Chondrocyte (in vitro differentiated cells): ENCODE measurements at regions not wholly inside any gene's neighbourhood (a gene's known extent, or its start where the extent isn't known, plus 50 kb on each side); places are given as distances from the start of the nearest gene placed in this dataset.
"Not testable (repeated sequence)": the region's sequence is repeated elsewhere in the genome, so short reads cannot be mapped to it uniquely, and the experiment has no call there.

Experiments used
- DNase-seq: peaks from one replicate; pipeline ENCODE4 v3.0.0; 2021; ENCODE audit warnings: mixed read lengths, low spot score
- H3K27ac Mint-ChIP-seq: one replicate; pipeline ENCODE4 v1.8.0; 2021; ENCODE audit warnings: mild to moderate bottlenecking, moderate library complexity, mixed read lengths; ENCODE audit not compliant: unreplicated experiment
- H3K27me3 Mint-ChIP-seq: 2 replicates; pipeline ENCODE4 v1.8.0; 2021; ENCODE audit warnings: low read depth, mixed read lengths
- H3K36me3 Mint-ChIP-seq: 2 replicates; pipeline ENCODE4 v1.8.0; 2021; ENCODE audit warnings: low read depth, mixed read lengths
- H3K4me1 Mint-ChIP-seq: 2 replicates; pipeline ENCODE4 v1.8.0; 2021; ENCODE audit warnings: low read depth, mild to moderate bottlenecking, mixed read lengths
- H3K4me3 Mint-ChIP-seq: one replicate; pipeline ENCODE4 v1.8.0; 2021; ENCODE audit warnings: mild to moderate bottlenecking, moderate library complexity, mixed read lengths; ENCODE audit not compliant: unreplicated experiment
- H3K9me3 Mint-ChIP-seq: 2 replicates; pipeline ENCODE4 v1.8.0; 2021; ENCODE audit warnings: low read depth, mixed read lengths
- TF ChIP-seq, protein P1 (sequence below): fragments of 200-600 bp; sonication (generic); IDR thresholded peaks from 2 replicates; pipeline ENCODE4 v1.5.0; 2021; ENCODE audit warnings: antibody characterized with exemption, mild to moderate bottlenecking, moderate library complexity

DNA sequence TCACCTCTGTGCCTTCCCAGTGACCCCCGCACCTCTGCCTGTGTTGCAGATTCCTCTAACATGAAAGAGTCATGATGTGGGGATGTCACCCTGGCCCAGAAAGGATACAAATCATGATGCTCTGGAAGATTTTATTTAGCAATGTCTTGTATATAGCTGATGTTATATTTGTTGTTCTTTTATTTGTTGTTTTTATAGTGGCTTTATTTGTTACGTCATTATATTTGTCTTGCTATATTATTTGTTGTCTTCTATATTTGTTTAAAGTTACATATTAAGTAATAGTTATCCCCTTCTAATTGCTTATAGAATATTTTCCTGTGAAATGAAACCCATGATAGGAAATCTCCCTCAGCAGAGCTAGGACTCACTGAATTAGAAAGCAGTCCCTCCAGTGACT is 1149.2 kb downstream of the UQCRFS1 start:
- Mint-ChIP-seq H3K27me3 (no peaks in the 10 kb centered on the region), H3K4me1 (peaks cover 15% of the 10 kb centered on the region), H3K27ac (no peak overlapping the region), H3K4me3 (no peak overlapping the region), H3K36me3 (no peaks in the 10 kb centered on the region), H3K9me3 (peaks cover 8% of the 10 kb centered on the region)
- TF ChIP-seq, protein P1, sequence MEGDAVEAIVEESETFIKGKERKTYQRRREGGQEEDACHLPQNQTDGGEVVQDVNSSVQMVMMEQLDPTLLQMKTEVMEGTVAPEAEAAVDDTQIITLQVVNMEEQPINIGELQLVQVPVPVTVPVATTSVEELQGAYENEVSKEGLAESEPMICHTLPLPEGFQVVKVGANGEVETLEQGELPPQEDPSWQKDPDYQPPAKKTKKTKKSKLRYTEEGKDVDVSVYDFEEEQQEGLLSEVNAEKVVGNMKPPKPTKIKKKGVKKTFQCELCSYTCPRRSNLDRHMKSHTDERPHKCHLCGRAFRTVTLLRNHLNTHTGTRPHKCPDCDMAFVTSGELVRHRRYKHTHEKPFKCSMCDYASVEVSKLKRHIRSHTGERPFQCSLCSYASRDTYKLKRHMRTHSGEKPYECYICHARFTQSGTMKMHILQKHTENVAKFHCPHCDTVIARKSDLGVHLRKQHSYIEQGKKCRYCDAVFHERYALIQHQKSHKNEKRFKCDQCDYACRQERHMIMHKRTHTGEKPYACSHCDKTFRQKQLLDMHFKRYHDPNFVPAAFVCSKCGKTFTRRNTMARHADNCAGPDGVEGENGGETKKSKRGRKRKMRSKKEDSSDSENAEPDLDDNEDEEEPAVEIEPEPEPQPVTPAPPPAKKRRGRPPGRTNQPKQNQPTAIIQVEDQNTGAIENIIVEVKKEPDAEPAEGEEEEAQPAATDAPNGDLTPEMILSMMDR = no peak
- DNase-seq = no peak

DNA sequence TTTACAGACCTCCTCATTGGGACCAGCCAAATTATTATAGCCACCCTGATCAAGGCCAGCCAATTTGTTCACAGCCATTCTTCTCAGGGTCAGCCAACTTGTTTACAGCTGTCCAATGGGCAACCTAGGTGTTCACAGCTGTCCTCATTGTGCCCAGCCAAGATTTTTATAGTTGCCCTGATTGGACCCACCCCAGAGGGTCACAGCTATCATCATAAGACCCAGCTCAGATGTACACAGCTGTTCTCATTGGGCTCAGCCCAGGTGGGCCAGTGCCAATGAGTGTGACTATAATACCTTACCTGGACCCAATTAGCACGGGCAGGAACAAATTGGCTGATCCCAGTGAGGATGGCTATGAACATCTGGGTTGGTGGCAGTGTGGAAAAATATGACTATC is 1151.8 kb downstream of the UQCRFS1 start:
- H3K36me3 Mint-ChIP-seq = no peaks in the 10 kb centered on the region
- DNase-seq = no peak
- TF ChIP-seq, protein P1 = no peak
- H3K4me3 Mint-ChIP-seq = no peak overlapping the region
- no peaks in the 10 kb centered on the region for H3K27me3 Mint-ChIP-seq
- H3K9me3 Mint-ChIP-seq = peaks cover 25% of the 10 kb centered on the region
- H3K27ac Mint-ChIP-seq = no peak overlapping the region
- peaks cover 15% of the 10 kb centered on the region for H3K4me1 Mint-ChIP-seq

DNA sequence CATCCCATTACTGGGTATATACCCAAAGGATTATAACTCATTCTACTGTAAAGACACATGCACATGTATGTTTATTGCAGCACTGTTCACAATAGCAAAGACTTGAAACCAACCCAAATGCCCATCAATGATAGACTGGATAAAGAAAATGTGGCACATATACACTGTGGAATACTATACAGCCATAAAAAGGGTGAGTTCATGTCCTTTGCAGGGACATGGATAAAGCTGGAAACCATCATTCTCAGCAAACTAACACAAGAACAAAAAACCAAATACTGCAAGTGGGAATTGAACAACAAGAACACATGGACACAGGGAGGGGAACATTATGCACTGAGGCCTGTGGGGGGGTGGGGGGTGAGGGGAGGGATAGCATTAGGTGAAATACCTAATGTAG is 1155.9 kb downstream of the UQCRFS1 start:
- not testable (repeated sequence) for H3K4me1 Mint-ChIP-seq, DNase-seq, H3K4me3 Mint-ChIP-seq, H3K27me3 Mint-ChIP-seq, H3K36me3 Mint-ChIP-seq, H3K27ac Mint-ChIP-seq
- peaks cover 25% of the 10 kb centered on the region for H3K9me3 Mint-ChIP-seq

DNA sequence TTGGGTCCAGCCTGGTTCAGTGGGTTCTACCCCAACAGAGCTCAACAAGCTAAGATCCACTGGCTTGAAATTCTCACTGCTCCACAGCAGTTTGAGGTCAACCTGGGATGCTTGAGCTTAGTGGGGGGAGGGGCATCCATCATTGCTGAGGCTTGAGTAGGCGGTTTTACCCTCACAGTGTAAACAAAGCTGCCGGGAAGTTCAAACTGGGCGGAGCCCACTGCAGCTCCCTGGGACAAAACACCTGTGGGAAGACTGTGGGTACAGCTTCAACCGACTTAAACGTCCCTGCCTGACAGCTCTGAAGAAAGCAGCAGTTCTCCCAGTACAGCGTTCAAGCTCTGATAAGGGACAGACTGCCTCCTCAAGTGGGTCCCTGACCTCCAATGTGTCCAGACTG is 1161.9 kb downstream of the UQCRFS1 start:
- H3K27ac Mint-ChIP-seq = no peak overlapping the region
- TF ChIP-seq, protein P1 = no peak
- DNase-seq = no peak
- H3K27me3 Mint-ChIP-seq = no peaks in the 10 kb centered on the region
- peaks cover 11% of the 10 kb centered on the region for H3K9me3 Mint-ChIP-seq
- no peak overlapping the region for H3K4me3 Mint-ChIP-seq
- no peaks in the 10 kb centered on the region for H3K4me1 Mint-ChIP-seq
- peaks cover 3% of the 10 kb centered on the region for H3K36me3 Mint-ChIP-seq

DNA sequence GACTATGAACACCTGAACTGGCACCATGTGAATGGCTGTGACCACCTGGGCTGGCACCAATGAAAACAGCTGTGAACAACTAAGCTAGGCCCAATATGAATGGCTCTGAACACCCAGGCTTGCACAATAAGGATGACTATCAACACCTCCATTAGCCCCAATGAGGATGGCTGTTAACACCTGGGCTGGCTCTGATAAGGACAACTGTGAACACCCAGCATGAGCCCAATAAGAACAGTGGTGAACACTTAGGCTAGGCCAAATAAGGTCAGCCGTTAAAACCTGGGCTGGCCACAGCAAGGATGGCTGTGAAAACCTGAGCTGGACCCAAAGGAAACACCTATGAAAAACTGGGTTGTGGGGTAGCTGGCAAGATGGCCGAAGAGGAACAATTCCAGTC is 1163.1 kb downstream of the UQCRFS1 start:
- Mint-ChIP-seq H3K9me3 (peaks cover 11% of the 10 kb centered on the region), H3K27ac (no peak overlapping the region), H3K4me3 (no peak overlapping the region), H3K36me3 (peaks cover 3% of the 10 kb centered on the region), H3K4me1 (no peaks in the 10 kb centered on the region), H3K27me3 (no peaks in the 10 kb centered on the region)
- no peak for DNase-seq
- TF ChIP-seq, protein P1 = no peak

DNA sequence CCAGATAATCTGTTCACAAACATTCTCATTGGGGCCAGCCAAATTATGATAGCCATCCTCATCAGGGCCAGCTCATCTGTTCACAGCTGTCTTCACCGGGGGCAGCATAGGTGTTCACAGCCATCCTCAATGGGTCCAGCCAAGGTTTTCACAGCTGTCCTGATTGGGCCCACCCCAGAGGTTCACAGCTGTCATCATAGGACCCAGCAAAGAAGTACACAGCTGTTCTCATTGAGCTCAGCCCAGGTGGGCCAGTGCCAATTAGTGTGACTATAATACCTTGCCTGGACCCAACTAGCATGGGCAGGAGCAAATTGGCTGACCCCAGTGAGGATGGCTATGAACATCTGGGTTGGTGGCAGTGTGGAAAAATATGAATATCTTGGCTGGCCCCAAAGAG is 1166.0 kb downstream of the UQCRFS1 start:
- Mint-ChIP-seq H3K36me3 (peaks cover 1% of the 10 kb centered on the region), H3K27ac (no peak overlapping the region), H3K4me1 (no peaks in the 10 kb centered on the region), H3K4me3 (no peak overlapping the region), H3K27me3 (peaks cover 5% of the 10 kb centered on the region), H3K9me3 (peaks cover 3% of the 10 kb centered on the region)
- no peak for DNase-seq
- TF ChIP-seq, protein P1 = no peak
